Ovary (tissue), 7 donors: ENCODE measurements at regions not wholly inside any gene's neighbourhood (a gene's known extent, or its start where the extent isn't known, plus 50 kb on each side); places are given as distances from the start of the nearest gene placed in this dataset.
"Not testable (repeated sequence)": the region's sequence is repeated elsewhere in the genome, so short reads cannot be mapped to it uniquely, and the experiment has no call there.

Source experiments
- DNase-seq, 5 donors: peaks; one replicate each; pipeline ENCODE4 v3.0.0-alpha.2; 2019 to 2020
- H3K27ac ChIP-seq, 2 donors: fragments of 200-600 bp; one replicate each; pipeline versions ENCODE4 v1.5.1 to v1.8.0; 2019 to 2022
- H3K27me3 ChIP-seq: fragments of 200-600 bp; one replicate; pipeline ENCODE4 v1.8.0; 2022
- H3K36me3 ChIP-seq: fragments of 200-600 bp; sonication (generic); one replicate; pipeline ENCODE4 v1.5.1; 2019
- H3K4me1 ChIP-seq: one replicate; pipeline ENCODE4 v1.8.1; 2013; ENCODE audit warnings: mild to moderate bottlenecking, moderate library complexity; ENCODE audit not compliant: insufficient read depth
- H3K4me3 ChIP-seq: fragments of 200-600 bp; sonication (generic); one replicate; pipeline ENCODE4 v1.5.1; 2017
- H3K9me3 ChIP-seq, 2 donors: fragments of 200-600 bp in 1 of 2; sonication (generic) in 1 of 2; one replicate each; pipeline versions ENCODE4 v1.5.1 to v1.8.1; 2013 to 2019; ENCODE audit warnings: mild to moderate bottlenecking in 1 of 2, moderate library complexity in 1 of 2
- CTCF ChIP-seq, 3 donors: fragments of 450-650 bp in 2 of 3; fragments of 200-600 bp in 1 of 3; IDR thresholded peaks; one replicate each; pipeline versions ENCODE4 v1.5.1 to v1.8.0; 2016 to 2022; ENCODE audit warnings: antibody characterized with exemption in 3 of 3, mild to moderate bottlenecking in 1 of 3
- EP300 ChIP-seq: sonication (generic); formaldehyde crosslinking; IDR thresholded peaks from one replicate; pipeline ENCODE4 v1.6.1; 2017; ENCODE audit warnings: antibody characterized with exemption
- POLR2A ChIP-seq: fragments of 450-650 bp; IDR thresholded peaks from one replicate; pipeline ENCODE4 v1.6.1; 2017; ENCODE audit warnings: antibody characterized with exemption, mild to moderate bottlenecking, moderate library complexity
- WGBS, 3 donors: extraction: QIAGEN DNeasy Blood & Tissue Kit in 1 of 3; methylation state at CpG; one replicate each; pipeline versions ENCODE4 v1.1.5 to v1.1.7; 2013 to 2017; 5-methylcytosine and 5-hydroxymethylcytosine counted together
- intact Hi-C, 4 donors: fragments of 100-400 bp; cut with DNase I; formaldehyde crosslinking; loops; one replicate each; pipeline versions ENCODE4 v1.11.0 to v1.15.1; 2022 to 2023
- donor health status: DM: no; HTN: no; CAD: no; lungs with moderate emphysema.
- donor health status: DM: no; HTN: no; CAD: no.
- donor health status: Bipolar disorder and iron deficiency.
- donor health status: DM: no; HTN: no; CAD: no.
- donor health status: DM: yes; HTN: yes; CAD: no.

GRCh38 chr15:91444656-91445055 lies 344.6 kb downstream of the SV2B start:
- no peaks in the 10 kb centered on the region for H3K36me3 ChIP-seq
- H3K4me3 ChIP-seq: no peak overlapping the region
- intact Hi-C loops: no loop called here
- TF ChIP-seq CTCF (IDR thresholded peaks at IDR 0.05): no peak
- TF ChIP-seq POLR2A: no peak
- no peak for TF ChIP-seq EP300
- no peak for DNase-seq
- WGBS, 3 donors: 74 to 85% (median 75%) methylated on average over 3 of the region's 3 CpGs
- no peaks in the 10 kb centered on the region for H3K4me1 ChIP-seq
- no peak overlapping the region for H3K27ac ChIP-seq
- H3K9me3 ChIP-seq: no peaks in the 10 kb centered on the region
- H3K27me3 ChIP-seq: no peaks in the 10 kb centered on the region

- TF ChIP-seq POLR2A: no peak
- no peak for TF ChIP-seq EP300
- no peak for TF ChIP-seq CTCF (IDR thresholded peaks at IDR 0.05)
- Histone ChIP-seq H3K9me3 (no peaks in the 10 kb centered on the region), H3K27ac (no peak overlapping the region), H3K27me3 (no peaks in the 10 kb centered on the region), H3K4me3 (no peak overlapping the region), H3K36me3 (no peaks in the 10 kb centered on the region), H3K4me1 (no peaks in the 10 kb centered on the region)
- intact Hi-C loops: no loop called here
- no peak for DNase-seq
- WGBS, 3 donors: 41 to 56% (median 47%) methylated on average over 3 of the region's 3 CpGs
These were observed 345.7 kb downstream of the SV2B start for GRCh38 chr15:91445695-91446228.

- 63 to 68% (median 65%) methylated on average over 3 of the region's 3 CpGs for WGBS, 3 donors
- TF ChIP-seq CTCF (IDR thresholded peaks at IDR 0.05) (no peak), POLR2A (no peak), EP300 (no peak)
- DNase-seq: no peak
- Histone ChIP-seq H3K27ac (no peak overlapping the region), H3K27me3 (no peaks in the 10 kb centered on the region), H3K4me1 (no peaks in the 10 kb centered on the region), H3K4me3 (no peak overlapping the region), H3K9me3 (no peaks in the 10 kb centered on the region), H3K36me3 (no peaks in the 10 kb centered on the region)
- intact Hi-C loops: no loop called here
These were observed 348.1 kb downstream of the SV2B start for GRCh38 chr15:91447991-91448644.

GRCh38 chr15:91453376-91453775 lies 353.3 kb downstream of the SV2B start:
- H3K36me3 ChIP-seq, H3K4me3 ChIP-seq, H3K9me3 ChIP-seq, intact Hi-C loops, DNase-seq, H3K4me1 ChIP-seq, H3K27me3 ChIP-seq, H3K27ac ChIP-seq: not testable (repeated sequence)
- WGBS, 3 donors: 57 to 68% (median 62%) methylated on average over 3 of the region's 3 CpGs

- no peak for TF ChIP-seq EP300
- TF ChIP-seq CTCF (IDR thresholded peaks at IDR 0.05): no peak
- TF ChIP-seq POLR2A: no peak
- WGBS, 3 donors: 81 to 85% (median 82%) methylated on average over 7 of the region's 7 CpGs
- H3K27ac ChIP-seq: no peak overlapping the region
- no peak for DNase-seq
- intact Hi-C loops: no loop called here
- H3K4me1 ChIP-seq: no peaks in the 10 kb centered on the region
- no peak overlapping the region for H3K4me3 ChIP-seq
- H3K36me3 ChIP-seq: no peaks in the 10 kb centered on the region
- H3K9me3 ChIP-seq: no peaks in the 10 kb centered on the region
- H3K27me3 ChIP-seq: no peaks in the 10 kb centered on the region
These were observed 356.2 kb downstream of the SV2B start for GRCh38 chr15:91456251-91456718.
